ENCODE measurements at regions not wholly inside any gene's neighbourhood (a gene's known extent, or its start where the extent isn't known, plus 50 kb on each side); places are given as distances from the start of the nearest gene placed in this dataset.

DNA sequence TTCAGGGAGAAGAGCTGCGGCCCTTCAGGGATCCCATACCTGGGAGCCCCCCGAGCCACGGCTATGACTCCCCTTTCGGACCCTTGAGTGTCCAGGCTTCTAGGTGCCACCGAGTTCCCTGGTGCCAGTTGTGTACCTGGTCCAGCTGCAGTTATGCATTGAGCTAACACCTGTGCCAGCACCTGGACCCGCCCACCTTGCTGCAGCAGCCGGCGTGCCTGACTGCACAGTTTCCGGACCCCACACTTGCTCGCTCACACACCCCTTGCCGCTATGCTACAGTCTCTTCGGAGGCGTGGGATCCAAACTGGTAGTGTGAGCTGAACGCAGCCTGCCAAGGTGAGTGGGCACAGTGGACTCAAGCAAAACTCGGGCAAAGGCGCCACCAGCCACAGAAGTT, 284.5 kb upstream of the ROBO1 start:
- no peak for DNase-seq (ENCODE audit: low spot score)

DNA sequence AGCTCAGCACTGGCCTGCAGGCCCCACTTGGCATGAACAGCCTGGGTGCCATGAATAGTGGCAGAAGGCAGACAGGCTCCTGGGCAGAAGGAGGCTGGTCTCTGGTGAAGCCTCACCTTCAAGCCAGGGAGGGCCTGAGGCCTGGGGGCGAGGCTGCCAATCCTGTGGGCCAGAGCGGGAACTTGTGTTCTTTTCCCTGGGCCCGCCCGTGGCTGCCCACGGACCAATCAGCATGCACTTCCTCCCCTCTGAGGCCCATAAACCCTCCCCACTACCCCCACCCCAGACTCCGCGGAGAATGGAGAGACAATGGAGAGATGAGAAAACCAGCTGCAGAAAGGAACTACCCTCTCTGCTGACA, 283.8 kb upstream of the ROBO1 start:
- peak; percentile 47 for DNase-seq (ENCODE audit: low spot score)

DNA sequence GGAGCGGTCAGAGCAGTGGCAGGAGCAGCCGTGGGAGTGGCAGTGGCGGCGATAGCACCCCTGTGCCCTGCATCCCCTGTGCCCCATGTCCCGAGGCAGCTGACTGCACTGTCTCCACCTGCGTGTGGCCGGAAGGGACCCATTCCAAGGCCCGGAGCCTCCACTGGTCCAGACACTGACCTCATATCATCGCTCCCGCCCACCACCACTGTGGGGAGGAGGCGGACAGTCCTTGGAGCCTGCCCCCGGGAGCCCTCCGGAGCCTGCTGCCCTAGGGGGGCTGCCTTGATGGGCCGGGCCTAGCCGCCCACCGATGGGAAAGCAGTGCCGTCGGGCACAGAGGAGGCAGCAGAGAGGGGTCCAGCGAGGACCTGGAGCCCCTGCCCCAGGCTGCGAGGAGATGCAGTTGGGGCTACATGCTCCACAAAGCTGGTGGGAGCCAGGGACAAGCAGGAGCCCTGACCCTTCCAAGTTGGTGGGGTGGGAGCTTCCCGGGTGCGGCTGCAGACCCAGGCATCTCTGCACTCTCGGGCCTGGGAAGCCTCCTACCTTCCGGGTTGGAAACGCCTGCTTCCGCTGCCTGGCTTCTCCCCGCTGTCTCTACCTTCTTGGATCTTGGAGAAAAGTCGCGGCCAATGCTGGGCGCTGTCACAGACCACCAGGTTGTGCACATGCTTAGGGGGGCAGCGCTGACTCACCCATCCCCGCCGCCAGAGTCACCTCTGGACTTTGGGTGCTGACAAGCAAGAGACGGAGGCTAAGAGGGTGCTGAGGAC, 283.2 kb upstream of the ROBO1 start:
- DNase-seq (ENCODE audit: low spot score): peak; percentile 8

DNA sequence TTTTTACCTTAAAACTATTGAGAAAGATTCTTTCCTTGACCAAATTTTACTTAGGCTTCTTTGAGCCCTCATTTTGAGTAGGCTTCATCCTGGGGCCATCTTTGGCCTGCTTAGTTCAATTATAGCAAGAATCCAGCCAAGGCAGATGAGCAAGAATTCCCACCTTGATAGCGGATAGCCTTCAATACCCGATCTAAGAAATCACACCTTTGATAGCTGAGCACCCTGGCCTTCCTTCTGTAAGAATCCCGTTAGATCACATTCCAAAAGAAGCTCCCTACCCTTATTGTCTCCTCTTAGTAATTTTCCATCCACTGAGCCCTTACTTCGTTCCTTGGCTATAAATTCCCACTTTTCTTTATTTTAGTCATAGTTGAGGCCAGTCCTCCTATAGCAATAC, 275.4 kb upstream of the ROBO1 start:
- DNase-seq (ENCODE audit: low spot score): no peak

DNA sequence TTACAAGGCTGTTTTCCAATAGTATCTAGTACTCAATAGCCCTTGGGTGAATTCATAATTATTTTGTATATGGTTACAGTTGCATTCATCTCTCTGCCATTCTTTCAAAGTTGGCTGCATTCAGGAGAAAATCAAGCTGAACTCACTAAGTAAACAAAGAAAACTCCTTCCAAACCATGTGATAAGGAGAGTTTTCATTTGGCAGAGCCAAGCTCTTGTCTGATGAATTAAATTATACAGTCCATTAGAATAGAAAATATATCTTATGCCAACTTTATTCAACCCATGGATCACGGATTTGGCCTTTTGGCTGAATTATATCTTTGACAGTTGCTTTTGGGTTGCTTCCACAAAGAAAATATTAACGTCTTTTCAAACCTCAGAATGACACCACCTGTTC, 272.3 kb upstream of the ROBO1 start:
- DNase-seq (ENCODE audit: low spot score): no peak

DNA sequence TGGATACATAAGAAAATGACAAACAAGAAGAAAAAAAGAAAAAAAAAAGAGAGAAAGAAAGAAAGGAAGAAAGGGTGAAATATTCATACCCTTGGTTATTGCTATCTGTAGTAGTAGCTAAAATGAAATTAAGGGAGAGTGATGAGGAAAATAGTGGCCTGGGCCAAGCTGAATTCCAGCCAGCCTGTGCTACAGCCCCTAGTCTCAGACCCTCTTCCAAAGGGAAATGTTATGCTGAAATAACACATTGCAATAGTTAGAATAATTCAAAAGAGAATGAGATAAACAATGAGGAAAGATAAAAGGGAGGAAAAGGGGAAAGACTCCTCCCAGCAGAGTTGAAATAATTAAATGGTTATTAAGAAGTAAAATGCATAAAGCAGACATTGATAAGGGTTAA, 268.4 kb upstream of the ROBO1 start:
- no peak for DNase-seq (ENCODE audit: low spot score)

DNA sequence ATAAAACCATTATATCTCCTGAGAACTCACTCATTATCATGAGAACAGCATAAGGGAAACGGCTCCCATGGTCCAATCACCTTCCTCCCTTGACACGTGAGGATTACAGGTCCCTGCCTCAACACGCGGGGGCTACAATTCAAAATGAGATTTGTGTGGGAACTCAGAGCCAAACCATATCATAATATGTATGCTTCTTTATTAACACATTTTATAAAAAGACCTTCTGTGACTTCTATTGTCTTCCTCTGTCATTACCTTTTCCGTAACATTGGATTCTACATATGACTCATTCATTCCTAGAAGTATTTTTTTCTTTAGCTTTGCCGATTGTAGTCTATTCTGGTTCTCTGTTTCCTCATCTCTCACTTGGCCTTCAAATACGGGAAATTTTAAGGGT, 267.2 kb upstream of the ROBO1 start:
- DNase-seq (ENCODE audit: low spot score): no peak

DNA sequence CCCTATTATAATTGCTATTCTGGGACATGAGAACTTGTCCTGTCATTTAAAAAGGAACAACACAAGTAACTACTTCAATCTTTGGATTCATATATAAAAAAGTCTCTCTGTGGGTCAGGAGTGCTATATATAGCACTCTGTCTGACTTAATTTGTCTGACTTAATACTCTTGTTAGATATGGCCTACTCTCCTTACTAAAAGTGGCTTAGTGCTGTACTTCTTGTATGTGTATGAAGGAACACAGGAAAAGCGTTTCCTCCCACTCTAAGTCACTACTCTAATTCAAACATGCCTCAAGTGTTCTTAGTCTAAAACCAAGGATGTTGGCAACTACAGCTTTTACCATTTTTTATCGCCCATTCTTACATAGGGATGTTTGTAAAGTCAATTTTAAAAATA, 255.2 kb upstream of the ROBO1 start:
- DNase-seq (ENCODE audit: low spot score): no peak

DNA sequence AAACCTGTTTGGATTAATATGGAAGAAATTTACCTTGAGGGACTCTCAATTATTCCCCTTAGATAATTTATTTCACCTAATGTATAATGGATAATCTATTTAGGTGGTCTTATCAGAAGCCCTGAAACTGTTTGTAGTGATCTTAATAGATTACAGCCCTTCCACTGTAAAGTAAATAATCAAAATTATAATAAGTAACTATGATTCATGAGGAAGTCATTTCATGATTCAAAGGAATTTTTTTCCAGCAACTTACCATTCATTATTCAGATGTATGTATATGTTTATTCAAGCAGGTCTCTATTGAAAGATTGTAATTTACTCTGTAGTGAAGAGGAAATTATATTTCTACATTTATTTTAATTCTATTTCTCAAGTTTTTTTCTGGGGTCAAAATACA, 250.6 kb upstream of the ROBO1 start:
- DNase-seq (ENCODE audit: low spot score): no peak

DNA sequence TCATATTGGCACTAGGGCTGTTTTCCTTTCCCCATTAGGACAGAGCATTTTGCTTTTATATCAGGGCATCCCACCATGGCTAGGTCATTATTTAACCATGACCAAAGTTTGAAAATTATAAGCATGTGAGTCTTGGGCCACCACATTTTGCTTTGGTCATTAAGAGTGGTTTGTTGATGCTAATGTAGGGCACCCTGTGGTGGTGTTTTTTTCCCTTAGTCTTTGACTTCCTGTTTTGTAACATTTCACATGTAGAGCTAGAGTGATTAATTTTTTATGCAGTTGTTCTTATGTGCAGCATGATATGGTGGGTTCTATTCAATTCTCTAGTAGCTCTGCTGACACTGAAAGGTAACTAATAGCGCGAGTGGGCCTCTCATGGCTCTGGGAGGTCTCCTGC, 249.6 kb upstream of the ROBO1 start:
- no peak for DNase-seq (ENCODE audit: low spot score)

DNA sequence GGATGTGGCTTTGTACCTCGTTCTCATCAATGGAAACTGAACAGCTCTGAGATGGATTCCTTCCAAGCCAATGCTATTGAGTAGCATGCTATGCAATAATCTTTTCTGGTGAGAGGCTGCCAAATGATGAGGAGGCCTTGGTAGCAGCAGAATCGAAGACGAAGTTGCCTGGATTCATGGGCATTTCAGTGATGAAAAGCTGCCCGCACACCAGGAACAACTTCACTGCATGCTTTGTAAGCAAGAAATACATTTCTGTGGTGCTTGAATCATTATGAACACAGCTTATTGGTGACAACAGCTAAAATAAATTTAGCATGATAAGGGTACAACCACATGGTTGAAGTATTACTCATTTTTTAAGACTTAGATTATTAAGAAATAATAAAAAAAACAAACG, 246.8 kb upstream of the ROBO1 start:
- no peak for DNase-seq (ENCODE audit: low spot score)

DNA sequence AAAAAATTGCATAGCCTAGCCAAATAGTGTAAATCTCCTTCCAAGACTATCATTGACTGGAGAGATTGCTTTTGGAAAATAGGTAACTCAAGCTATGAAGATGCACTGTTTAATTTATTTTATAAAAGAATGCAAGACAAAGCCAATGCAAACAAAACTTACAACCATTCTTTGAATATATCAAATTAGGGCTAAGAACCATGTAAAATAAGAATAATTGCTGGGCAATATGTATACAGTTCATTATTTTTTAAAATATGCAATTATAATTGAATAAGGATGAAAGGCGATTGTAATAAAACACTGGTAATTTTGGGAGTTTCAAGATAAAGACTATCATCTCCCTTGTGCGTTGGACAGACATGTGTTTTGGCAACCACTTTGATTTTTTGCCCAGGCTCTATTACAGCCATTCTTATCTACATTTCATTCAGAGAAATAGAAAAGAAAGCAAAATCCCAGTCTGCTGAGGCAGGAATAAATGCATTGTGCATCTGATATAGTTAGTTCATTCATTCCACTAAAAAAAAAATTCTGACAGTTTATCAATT, 242.3 kb upstream of the ROBO1 start:
- DNase-seq (ENCODE audit: low spot score): no peak

DNA sequence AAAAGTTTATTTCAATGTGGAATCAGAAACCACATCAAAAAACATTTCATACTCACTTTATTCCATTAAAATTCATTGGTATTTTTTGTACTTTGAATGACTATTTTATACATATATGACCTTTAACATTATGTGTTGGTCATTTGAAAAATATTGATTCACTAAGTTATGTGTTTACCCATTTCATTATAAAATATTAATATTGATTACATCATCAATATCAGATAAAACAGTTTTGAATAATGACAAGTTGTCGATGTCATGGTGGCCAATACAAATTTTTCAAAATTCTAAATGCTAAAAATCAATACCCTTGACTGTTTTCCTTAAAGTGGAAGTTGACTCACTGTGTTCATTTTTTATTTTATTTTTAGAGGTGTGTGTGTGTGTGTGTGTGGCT, 239.7 kb upstream of the ROBO1 start:
- no peak for DNase-seq (ENCODE audit: low spot score)

DNA sequence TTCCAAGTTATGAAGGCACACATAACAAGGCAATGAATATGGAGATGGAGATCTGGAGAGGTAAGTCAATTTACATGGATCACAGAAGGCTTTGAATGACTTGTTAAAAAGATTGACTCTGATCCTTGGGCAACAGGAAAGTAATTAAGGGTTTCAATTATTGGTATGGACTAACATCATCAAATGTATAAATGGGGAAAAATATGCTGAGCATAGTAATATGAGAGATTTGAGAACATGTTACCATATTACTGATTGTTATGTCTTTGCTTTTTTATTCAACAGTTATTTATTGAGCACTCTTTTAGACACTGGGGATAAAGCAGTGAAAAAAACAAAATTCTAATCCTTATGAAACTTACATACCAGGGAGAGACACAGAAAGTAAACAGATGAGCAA, 238.5 kb upstream of the ROBO1 start:
- DNase-seq (ENCODE audit: low spot score): no peak

DNA sequence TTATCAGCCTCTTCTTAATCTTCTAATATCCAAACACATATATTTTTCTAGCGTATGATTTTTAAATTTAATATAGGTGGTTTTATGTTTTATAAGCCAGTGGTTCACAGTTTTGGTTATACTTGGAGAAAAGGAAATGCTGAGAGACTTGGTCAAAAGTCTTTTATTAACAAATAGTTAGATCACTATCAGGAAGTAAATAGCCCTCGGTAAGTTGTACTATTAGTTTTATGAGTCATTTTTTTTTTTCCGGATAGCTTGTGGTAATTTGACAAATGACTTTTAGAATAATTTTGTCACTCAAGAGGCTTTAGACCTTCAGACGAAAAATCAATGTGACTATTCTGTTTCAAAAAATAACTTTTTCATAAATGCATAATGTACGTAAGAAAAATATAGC, 232.2 kb upstream of the ROBO1 start:
- DNase-seq (ENCODE audit: low spot score): no peak

DNA sequence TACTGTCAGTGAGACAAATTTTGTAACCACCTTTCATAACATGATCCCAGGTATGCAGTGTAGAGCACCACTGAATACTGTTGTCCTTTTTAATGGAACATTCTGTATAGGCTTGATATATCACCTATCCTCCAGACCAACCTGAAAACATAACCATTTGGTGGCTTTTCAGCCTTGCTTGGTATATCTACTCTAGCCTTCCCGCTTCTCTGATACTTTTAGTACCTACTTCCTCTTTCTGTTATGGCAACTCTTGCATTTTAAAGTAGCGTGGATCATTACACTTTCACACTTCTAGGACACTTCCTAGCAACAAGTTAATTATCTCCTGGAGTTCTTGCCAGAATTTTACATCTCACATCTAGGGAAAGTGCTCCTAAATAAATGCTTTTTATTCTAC, 226.6 kb upstream of the ROBO1 start:
- DNase-seq (ENCODE audit: low spot score): no peak

DNA sequence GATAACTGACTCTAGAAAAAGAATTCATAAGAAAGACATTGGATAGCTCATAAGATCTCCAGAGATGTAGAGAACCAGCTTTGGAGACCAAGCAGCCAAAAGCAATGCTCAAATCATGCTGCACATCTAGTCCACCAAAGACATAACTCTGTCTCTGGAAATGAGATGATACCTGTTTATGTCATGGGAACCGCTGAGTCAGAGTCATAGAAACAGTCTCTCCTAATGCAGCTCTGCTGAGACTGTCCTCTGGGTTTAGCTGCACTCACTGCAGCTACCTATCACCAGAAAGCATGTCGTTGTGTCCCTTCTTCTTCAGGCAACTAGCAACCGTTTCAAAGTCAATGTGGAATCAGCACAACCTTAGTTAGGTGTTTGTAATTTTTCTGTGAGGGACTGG, 218.5 kb upstream of the ROBO1 start:
- no peak for DNase-seq (ENCODE audit: low spot score)

DNA sequence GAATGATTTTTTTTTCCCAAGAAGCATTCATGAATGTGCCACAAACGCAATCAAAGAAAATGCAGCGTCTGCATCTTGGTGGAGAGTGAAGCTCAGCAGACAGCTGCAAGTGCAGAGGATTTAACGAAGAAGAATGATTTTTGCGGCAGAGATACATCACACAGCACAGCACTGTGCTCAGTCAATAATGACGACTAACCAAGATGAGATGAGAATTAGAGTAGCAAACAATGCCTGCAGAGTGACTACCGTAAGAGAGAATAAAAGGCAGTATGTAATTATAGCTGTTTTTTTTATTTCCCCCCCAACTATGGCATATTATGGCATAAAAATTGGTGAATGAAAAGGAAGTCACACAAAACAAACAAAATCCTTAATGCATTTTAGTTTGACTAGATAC, 218.0 kb upstream of the ROBO1 start:
- DNase-seq (ENCODE audit: low spot score): no peak

DNA sequence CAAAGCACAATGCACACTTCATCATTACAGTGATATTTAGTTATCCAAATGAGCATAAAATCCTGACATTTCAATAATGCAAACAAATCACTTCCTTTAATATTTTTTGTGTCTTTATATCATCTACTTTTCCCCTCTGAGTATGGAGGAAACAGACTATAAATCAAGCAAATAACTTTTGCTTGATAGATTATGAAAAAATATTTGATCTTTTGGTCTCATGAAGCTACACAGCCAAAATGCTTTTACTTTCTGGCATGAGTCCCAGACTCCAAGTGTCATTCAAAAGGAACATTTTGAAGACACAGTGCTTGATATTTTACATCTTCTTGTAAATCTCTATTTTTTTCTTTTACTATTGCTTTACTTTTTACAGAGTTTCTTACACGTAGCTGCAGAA, 215.3 kb upstream of the ROBO1 start:
- DNase-seq (ENCODE audit: low spot score): no peak

DNA sequence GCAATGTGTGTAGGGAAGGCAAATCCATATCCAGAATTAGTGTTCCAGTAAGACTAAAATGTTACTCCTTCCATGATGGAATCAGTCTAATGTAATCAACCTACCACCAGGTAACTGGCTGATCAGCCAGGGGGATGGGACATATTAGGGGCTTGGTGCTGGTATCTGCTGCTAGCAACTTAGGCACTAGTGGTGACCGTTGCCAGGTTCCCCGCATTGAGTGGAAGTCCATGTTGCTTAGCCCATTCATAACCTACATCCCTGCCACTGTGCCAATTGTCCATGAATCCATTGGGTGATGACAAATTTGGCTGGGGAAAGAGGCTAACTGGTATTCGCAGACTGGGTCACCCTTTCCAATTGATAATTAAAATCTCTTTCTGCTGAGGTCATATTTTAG, 212.2 kb upstream of the ROBO1 start:
- DNase-seq (ENCODE audit: low spot score): no peak

DNA sequence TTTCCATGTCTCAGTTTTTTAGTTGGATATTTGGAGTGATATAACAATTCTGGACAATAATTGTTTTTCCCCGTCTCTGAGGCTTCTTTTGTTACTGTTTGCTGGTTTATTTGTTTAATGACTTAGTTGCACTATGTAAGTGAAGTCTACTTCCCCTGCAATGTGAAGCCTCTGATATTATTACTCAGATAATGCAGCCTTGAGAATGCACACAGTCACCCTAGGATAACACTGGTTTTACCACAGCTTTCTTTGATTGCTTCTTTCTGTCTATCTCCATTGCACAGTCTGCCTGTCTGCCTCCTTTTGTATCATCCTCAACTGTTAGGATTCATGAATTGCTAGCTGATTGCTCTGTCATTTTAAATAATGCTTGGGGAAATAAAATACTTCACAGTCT, 208.7 kb upstream of the ROBO1 start:
- DNase-seq (ENCODE audit: low spot score): no peak

DNA sequence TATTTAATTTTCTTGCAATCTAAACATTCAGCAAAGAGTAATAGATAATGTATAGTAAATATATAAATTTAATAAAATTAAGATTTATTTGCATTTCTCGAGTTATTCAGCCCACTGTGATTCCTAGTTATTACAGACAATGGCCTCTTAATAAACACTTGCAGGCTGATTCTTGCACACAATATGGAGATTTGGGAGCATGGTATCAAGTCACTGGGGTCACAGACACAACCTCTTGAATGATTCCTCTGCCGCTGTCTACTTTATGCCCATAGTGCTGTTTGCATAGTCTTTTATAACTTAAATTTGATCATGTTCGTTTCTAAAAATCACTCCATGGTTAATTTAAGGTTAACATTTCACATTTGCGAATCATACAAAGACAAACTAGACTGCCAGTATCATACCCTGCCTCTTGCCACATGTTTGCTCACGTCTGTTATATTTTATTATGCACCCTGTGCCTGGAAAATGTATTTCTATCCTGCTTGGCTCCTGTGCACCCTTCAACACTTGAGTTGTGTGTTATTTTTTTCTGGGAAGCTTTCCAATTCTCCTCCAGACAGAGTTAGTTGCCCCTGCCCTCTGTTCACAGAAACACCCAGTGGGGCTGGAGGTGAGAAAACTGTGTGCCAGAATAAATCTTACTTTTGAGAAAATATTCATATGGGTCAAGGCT, 206.3 kb upstream of the ROBO1 start:
- DNase-seq (ENCODE audit: low spot score): no peak

DNA sequence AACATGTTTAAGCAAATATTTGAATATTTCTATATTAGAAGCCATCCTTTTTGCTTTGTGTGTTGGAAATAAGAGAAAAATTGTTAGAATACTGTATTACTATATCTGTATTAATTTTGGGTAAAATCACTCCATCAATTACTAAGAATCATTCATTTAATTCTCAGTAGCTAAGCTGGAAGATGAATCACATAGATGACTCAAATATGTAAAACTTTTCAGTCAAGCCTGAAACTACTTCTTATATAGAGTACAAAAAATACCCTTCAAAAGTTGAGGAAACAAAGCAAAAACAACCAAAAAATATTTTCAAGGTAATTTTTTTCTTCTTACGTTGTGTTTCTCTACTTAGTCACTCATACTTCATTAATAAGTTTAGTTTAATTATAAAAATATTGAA, 205.7 kb upstream of the ROBO1 start:
- no peak for DNase-seq (ENCODE audit: low spot score)

DNA sequence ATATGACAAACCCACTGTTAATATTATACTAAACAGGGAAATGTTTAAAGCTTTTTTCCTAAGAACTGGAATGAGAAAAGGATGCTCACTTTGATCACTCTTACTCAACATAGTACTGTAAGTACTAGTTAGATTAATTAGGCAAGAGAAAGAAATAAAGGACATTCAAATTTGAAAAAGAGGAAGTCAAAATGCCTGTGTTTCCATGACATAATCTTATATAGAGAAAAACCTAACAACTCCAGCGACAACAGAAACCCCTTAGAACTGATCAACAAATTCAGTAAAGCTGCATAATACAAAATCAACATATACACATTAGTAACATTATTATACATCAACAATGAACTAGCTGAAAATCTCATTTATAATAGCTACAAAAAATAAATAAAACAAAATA, 200.6 kb upstream of the ROBO1 start:
- DNase-seq (ENCODE audit: low spot score): no peak

Measured in HuH-7 (cell line).